ENCODE measurements at regions not wholly inside any gene's neighbourhood (a gene's known extent, or its start where the extent isn't known, plus 50 kb on each side); places are given as distances from the start of the nearest gene placed in this dataset.

GRCh38 chr10:31606841-31607240 is 287.8 kb downstream of the ZEB1 start (continued):
- TF ChIP-seq ZNF462 (CRISPR knock-in tag; IDR thresholded peaks at IDR 0.05) (no peak), JUNB (IDR thresholded peaks at IDR 0.05; ENCODE audit: unreplicated experiment) (no peak), STAT1 (IDR thresholded peaks at IDR 0.05; ENCODE audit: unreplicated experiment) (no peak), POLR2AphosphoS5 (IDR thresholded peaks at IDR 0.05; ENCODE audit: low read depth) (no peak), NANOG (IDR thresholded peaks at IDR 0.05; ENCODE audit: borderline replicate concordance) (no peak)
- TF ChIP-seq, protein P1, sequence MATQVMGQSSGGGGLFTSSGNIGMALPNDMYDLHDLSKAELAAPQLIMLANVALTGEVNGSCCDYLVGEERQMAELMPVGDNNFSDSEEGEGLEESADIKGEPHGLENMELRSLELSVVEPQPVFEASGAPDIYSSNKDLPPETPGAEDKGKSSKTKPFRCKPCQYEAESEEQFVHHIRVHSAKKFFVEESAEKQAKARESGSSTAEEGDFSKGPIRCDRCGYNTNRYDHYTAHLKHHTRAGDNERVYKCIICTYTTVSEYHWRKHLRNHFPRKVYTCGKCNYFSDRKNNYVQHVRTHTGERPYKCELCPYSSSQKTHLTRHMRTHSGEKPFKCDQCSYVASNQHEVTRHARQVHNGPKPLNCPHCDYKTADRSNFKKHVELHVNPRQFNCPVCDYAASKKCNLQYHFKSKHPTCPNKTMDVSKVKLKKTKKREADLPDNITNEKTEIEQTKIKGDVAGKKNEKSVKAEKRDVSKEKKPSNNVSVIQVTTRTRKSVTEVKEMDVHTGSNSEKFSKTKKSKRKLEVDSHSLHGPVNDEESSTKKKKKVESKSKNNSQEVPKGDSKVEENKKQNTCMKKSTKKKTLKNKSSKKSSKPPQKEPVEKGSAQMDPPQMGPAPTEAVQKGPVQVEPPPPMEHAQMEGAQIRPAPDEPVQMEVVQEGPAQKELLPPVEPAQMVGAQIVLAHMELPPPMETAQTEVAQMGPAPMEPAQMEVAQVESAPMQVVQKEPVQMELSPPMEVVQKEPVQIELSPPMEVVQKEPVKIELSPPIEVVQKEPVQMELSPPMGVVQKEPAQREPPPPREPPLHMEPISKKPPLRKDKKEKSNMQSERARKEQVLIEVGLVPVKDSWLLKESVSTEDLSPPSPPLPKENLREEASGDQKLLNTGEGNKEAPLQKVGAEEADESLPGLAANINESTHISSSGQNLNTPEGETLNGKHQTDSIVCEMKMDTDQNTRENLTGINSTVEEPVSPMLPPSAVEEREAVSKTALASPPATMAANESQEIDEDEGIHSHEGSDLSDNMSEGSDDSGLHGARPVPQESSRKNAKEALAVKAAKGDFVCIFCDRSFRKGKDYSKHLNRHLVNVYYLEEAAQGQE (IDR thresholded peaks at IDR 0.05; ENCODE audit: unreplicated experiment): no peak

Measured in GM23338 (cell line).